H9 (cell line): ENCODE measurements at regions not wholly inside any gene's neighbourhood (a gene's known extent, or its start where the extent isn't known, plus 50 kb on each side); places are given as distances from the start of the nearest gene placed in this dataset.

Experiments
- DNase-seq: peaks from one replicate; pipeline ENCODE4 v3.0.0-alpha.2; 2017
- H2AFZ ChIP-seq: one replicate; pipeline ENCODE4 v1.6.1; 2013; ENCODE audit warnings: mild to moderate bottlenecking, low read length, control low read depth, moderate library complexity
- H2AK5ac ChIP-seq: 2 replicates; pipeline ENCODE4 v1.6.1; 2013; ENCODE audit warnings: low read length, control low read depth, mixed read lengths; ENCODE audit not compliant: insufficient read length
- H2BK120ac ChIP-seq: one replicate; pipeline ENCODE4 v1.6.1; 2013; ENCODE audit warnings: low read depth, mild to moderate bottlenecking, low read length, control low read depth, inconsistent platforms; ENCODE audit not compliant: poor library complexity, severe bottlenecking
- H2BK12ac ChIP-seq: 2 replicates; pipeline ENCODE4 v1.6.1; 2013; ENCODE audit warnings: low read length, control low read depth, mixed read lengths, low read depth; ENCODE audit not compliant: insufficient read length
- H2BK15ac ChIP-seq: 2 replicates; pipeline ENCODE4 v1.6.1; 2013; ENCODE audit warnings: low read depth, low read length, control low read depth
- H2BK20ac ChIP-seq: one replicate; pipeline ENCODE4 v1.6.1; 2013; ENCODE audit warnings: low read depth, mild to moderate bottlenecking, low read length, control low read depth, inconsistent platforms; ENCODE audit not compliant: poor library complexity, severe bottlenecking
- H2BK5ac ChIP-seq: 2 replicates; pipeline ENCODE4 v1.6.1; 2013; ENCODE audit warnings: low read length, control low read depth, mixed read lengths; ENCODE audit not compliant: insufficient read length
- H3K14ac ChIP-seq: 2 replicates; pipeline ENCODE4 v1.6.1; 2013; ENCODE audit warnings: low read length, control low read depth; ENCODE audit not compliant: insufficient read depth
- H3K18ac ChIP-seq: 2 replicates; pipeline ENCODE4 v1.6.1; 2013; ENCODE audit warnings: low read depth, mild to moderate bottlenecking, mixed read lengths, low read length, control low read depth; ENCODE audit not compliant: insufficient read length
- H3K23ac ChIP-seq: 2 replicates; pipeline ENCODE4 v1.6.1; 2013; ENCODE audit warnings: low read length, control low read depth, mixed read lengths, low read depth; ENCODE audit not compliant: insufficient read length
- H3K23me2 ChIP-seq: 2 replicates; pipeline ENCODE4 v1.6.1; 2013; ENCODE audit warnings: low read depth, mild to moderate bottlenecking, mixed read lengths, low read length, control low read depth; ENCODE audit not compliant: insufficient read length, poor library complexity, severe bottlenecking
- H3K27ac ChIP-seq: 2 replicates; pipeline ENCODE4 v1.5.1; 2013; ENCODE audit warnings: low read length, control low read depth, mixed read lengths, low read depth; ENCODE audit not compliant: insufficient read length
- H3K27me3 ChIP-seq: 2 replicates; pipeline ENCODE4 v1.6.1; 2013; ENCODE audit warnings: low read length, control low read depth, inconsistent platforms; ENCODE audit not compliant: insufficient read depth
- H3K4ac ChIP-seq: 2 replicates; pipeline ENCODE4 v1.6.1; 2013; ENCODE audit warnings: low read depth, mild to moderate bottlenecking, control low read depth, inconsistent platforms, low read length, moderate library complexity
- H3K4me1 ChIP-seq: 2 replicates; pipeline ENCODE4 v1.6.1; 2013; ENCODE audit warnings: low read length, control low read depth, inconsistent platforms; ENCODE audit not compliant: insufficient read depth
- H3K4me2 ChIP-seq: 2 replicates; pipeline ENCODE4 v1.6.1; 2013; ENCODE audit warnings: low read length, control low read depth, mixed read lengths; ENCODE audit not compliant: insufficient read length, insufficient read depth
- H3K56ac ChIP-seq: 2 replicates; pipeline ENCODE4 v1.6.1; 2013; ENCODE audit warnings: low read depth, mild to moderate bottlenecking, mixed read lengths, low read length, control low read depth; ENCODE audit not compliant: insufficient read length
- H3K79me1 ChIP-seq: 2 replicates; pipeline ENCODE4 v1.6.1; 2013; ENCODE audit warnings: low read depth, mild to moderate bottlenecking, moderate library complexity, low read length, control low read depth, inconsistent platforms; ENCODE audit not compliant: insufficient read depth, poor library complexity, severe bottlenecking
- H3K79me2 ChIP-seq: 2 replicates; pipeline ENCODE4 v1.6.1; 2013; ENCODE audit warnings: low read length, control low read depth, inconsistent platforms; ENCODE audit not compliant: insufficient read depth
- H3K9ac ChIP-seq: 2 replicates; pipeline ENCODE4 v1.6.1; 2013; ENCODE audit warnings: low read length, control low read depth, mixed read lengths; ENCODE audit not compliant: insufficient read length; ENCODE audit errors: extremely low read depth
- H3K9me3 ChIP-seq: one replicate; pipeline ENCODE4 v1.6.1; 2013; ENCODE audit warnings: low read depth, low read length, inconsistent platforms; ENCODE audit not compliant: control insufficient read depth
- H3T11ph ChIP-seq: one replicate; pipeline ENCODE4 v1.6.1; 2013; ENCODE audit warnings: mild to moderate bottlenecking, low read length, control low read depth, inconsistent platforms
- H4K20me1 ChIP-seq: one replicate; pipeline ENCODE4 v1.6.1; 2013; ENCODE audit not compliant: control insufficient read depth, insufficient read length, insufficient read depth
- H4K5ac ChIP-seq: 2 replicates; pipeline ENCODE4 v1.6.1; 2013; ENCODE audit warnings: low read depth, mild to moderate bottlenecking, mixed read lengths, low read length, control low read depth; ENCODE audit not compliant: insufficient read length
- H4K8ac ChIP-seq: replicated peaks from 2 replicates; pipeline ENCODE4 v1.6.1; 2013; ENCODE audit warnings: low read length, control low read depth, mixed read lengths, low read depth; ENCODE audit not compliant: insufficient read length
- H4K91ac ChIP-seq: 2 replicates; pipeline ENCODE4 v1.6.1; 2013; ENCODE audit warnings: low read depth, mild to moderate bottlenecking, moderate library complexity, mixed read lengths, low read length, control low read depth; ENCODE audit not compliant: insufficient read length
- H3K27ac Mint-ChIP-seq, 3 experiments: 2 replicates in 2 of 3; 3 replicates in 1 of 3; pipeline ENCODE4 v1.8.0; 2020 to 2021; ENCODE audit warnings: mixed read lengths in 3 of 3, mild to moderate bottlenecking in 1 of 3, moderate library complexity in 1 of 3
- H3K27me3 Mint-ChIP-seq: 2 replicates; pipeline ENCODE4 v1.8.0; 2021; ENCODE audit warnings: low read depth, mild to moderate bottlenecking, moderate library complexity, mixed read lengths
- H3K36me3 Mint-ChIP-seq, 3 experiments: 2 replicates in 2 of 3; 3 replicates in 1 of 3; pipeline ENCODE4 v1.8.0; 2020 to 2021; ENCODE audit warnings: low read depth in 3 of 3, mixed read lengths in 3 of 3; ENCODE audit not compliant: insufficient read depth in 1 of 3
- H3K4me1 Mint-ChIP-seq, 2 experiments: 2 replicates each; pipeline ENCODE4 v1.8.0; 2020; ENCODE audit warnings: mixed read lengths in 2 of 2
- H3K4me3 Mint-ChIP-seq, 2 experiments: 2 replicates in 1 of 2; 3 replicates in 1 of 2; pipeline ENCODE4 v1.8.0; 2020 to 2021; ENCODE audit warnings: mild to moderate bottlenecking in 2 of 2, mixed read lengths in 2 of 2, moderate library complexity in 1 of 2
- H3K9me3 Mint-ChIP-seq, 2 experiments: 2 replicates in 1 of 2; 3 replicates in 1 of 2; pipeline ENCODE4 v1.8.0; 2020; ENCODE audit warnings: mild to moderate bottlenecking in 2 of 2, mixed read lengths in 2 of 2, moderate library complexity in 1 of 2
- WGBS: extraction: QIAGEN DNeasy Blood & Tissue Kit; methylation state at CpG from one replicate; pipeline ENCODE4 v1.1.7; 2013; ENCODE audit warnings: missing lambda C conversion rate, low lambda C conversion rate, mixed read lengths; ENCODE audit not compliant: insufficient read length; ENCODE audit errors: extremely low coverage; 5-methylcytosine and 5-hydroxymethylcytosine counted together
- TF ChIP-seq, protein P1 (sequence below): fragments of 200-600 bp; sonication (generic); conservative IDR thresholded peaks from 3 replicates; pipeline ENCODE4 v1.8.0; 2021; ENCODE audit warnings: antibody characterized with exemption, mild to moderate bottlenecking

DNA sequence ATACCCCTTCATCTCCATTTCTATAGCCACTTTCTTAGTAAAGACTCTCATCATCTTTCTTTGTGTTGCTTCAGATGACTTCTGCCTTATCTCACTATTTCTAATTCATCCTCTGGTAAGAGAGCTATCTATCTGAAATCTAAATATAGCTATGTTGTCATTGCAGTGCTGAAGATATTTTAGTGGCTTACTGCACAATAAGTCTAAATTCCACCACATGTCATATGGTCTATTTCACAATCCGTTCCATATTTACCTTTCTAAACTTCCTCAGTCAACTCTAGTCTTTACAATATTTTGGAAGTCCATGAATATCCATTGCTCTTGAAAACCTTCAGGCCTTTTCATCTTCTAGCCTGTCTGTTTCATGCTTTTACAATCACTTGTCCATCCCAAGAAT lies 465.1 kb upstream of the SLC10A2 start:
- H3K79me1 ChIP-seq, result no peaks in the 10 kb centered on the region
- Mint-ChIP-seq H3K27ac (no peak overlapping the region), H3K4me3 (no peak overlapping the region), H3K9me3 (no peaks in the 10 kb centered on the region), H3K27me3 (no peaks in the 10 kb centered on the region), H3K36me3 (no peaks in the 10 kb centered on the region), H3K4me1 (no peaks in the 10 kb centered on the region)
- DNase-seq, result no peak
- no peak overlapping the region for H3K4ac ChIP-seq
- no peak overlapping the region for H3K18ac ChIP-seq
- no peak overlapping the region for H2AFZ ChIP-seq
- H2BK20ac ChIP-seq, result no peak overlapping the region
- no peak overlapping the region for H2BK12ac ChIP-seq
- no peak overlapping the region for H3K14ac ChIP-seq
- H3K27ac ChIP-seq, result no peak overlapping the region
- no peaks in the 10 kb centered on the region for H3K9me3 ChIP-seq
- no peaks in the 10 kb centered on the region for H3K79me2 ChIP-seq
- no peak overlapping the region for H3K23ac ChIP-seq
- H3K23me2 ChIP-seq, result no peaks in the 10 kb centered on the region
- no CpG with 5 or more reads among the region's 1 CpG for WGBS
- no peaks in the 10 kb centered on the region for H4K20me1 ChIP-seq
- no peak overlapping the region for H2BK5ac ChIP-seq
- no peak overlapping the region for H3T11ph ChIP-seq
- no peak overlapping the region for H2AK5ac ChIP-seq
- no peak overlapping the region for H2BK120ac ChIP-seq
- H3K9ac ChIP-seq, result no peak overlapping the region
- H4K91ac ChIP-seq, result no peak overlapping the region
- no peaks in the 10 kb centered on the region for H3K27me3 ChIP-seq
- TF ChIP-seq, protein P1, sequence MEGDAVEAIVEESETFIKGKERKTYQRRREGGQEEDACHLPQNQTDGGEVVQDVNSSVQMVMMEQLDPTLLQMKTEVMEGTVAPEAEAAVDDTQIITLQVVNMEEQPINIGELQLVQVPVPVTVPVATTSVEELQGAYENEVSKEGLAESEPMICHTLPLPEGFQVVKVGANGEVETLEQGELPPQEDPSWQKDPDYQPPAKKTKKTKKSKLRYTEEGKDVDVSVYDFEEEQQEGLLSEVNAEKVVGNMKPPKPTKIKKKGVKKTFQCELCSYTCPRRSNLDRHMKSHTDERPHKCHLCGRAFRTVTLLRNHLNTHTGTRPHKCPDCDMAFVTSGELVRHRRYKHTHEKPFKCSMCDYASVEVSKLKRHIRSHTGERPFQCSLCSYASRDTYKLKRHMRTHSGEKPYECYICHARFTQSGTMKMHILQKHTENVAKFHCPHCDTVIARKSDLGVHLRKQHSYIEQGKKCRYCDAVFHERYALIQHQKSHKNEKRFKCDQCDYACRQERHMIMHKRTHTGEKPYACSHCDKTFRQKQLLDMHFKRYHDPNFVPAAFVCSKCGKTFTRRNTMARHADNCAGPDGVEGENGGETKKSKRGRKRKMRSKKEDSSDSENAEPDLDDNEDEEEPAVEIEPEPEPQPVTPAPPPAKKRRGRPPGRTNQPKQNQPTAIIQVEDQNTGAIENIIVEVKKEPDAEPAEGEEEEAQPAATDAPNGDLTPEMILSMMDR, result no peak
- no peak overlapping the region for H4K8ac ChIP-seq
- no peak overlapping the region for H2BK15ac ChIP-seq
- no peak overlapping the region for H4K5ac ChIP-seq
- H3K4me1 ChIP-seq, result no peaks in the 10 kb centered on the region
- no peak overlapping the region for H3K56ac ChIP-seq
- H3K4me2 ChIP-seq, result no peak overlapping the region
